HepG2 (cell line): ENCODE measurements at regions not wholly inside any gene's neighbourhood (a gene's known extent, or its start where the extent isn't known, plus 50 kb on each side); places are given as distances from the start of the nearest gene placed in this dataset.

ENCODE experiments used
- FOXJ3 ChIP-seq: sonication (generic); formaldehyde crosslinking; IDR thresholded peaks from 2 replicates; pipeline ENCODE4 v1.4.0; 2020; ENCODE audit warnings: missing genetic modification reagents, mild to moderate bottlenecking, borderline replicate concordance
- KMT2B ChIP-seq: IDR thresholded peaks from 2 replicates; pipeline ENCODE4 v1.6.1; 2016; ENCODE audit warnings: missing genetic modification reagents, missing compliant biosample characterization
- POLR2AphosphoS5 ChIP-seq: IDR thresholded peaks from 2 replicates; pipeline ENCODE4 v1.6.1; 2012; ENCODE audit warnings: low read depth, low read length

- TF ChIP-seq KMT2B (CRISPR knock-in tag) (no peak), FOXJ3 (CRISPR knock-in tag) (no peak), POLR2AphosphoS5 (no peak)
Observed at GRCh38 chr15:70531576-70531975, 231.8 kb downstream of the UACA start.
